ENCODE measurements at regions not wholly inside any gene's neighbourhood (a gene's known extent, or its start where the extent isn't known, plus 50 kb on each side); places are given as distances from the start of the nearest gene placed in this dataset.

DNA sequence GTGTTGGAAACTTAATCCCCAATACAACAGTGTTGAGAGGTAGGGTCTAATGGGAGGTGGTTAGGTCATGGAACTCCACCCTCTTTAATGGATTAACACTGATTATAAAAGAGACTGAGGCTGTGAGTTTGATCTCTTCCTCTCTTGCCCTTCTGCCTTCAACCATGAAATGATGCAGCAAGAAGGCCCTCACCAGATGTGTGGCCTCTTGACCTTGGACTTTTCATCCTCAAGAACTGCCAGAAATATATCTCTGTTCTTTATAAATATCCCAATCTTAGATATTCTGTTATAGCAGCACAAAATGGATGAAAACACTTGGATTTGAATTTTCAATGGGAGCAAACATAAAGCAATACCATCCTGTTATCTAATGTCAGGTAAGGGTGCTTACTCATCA, 67.6 kb downstream of the NMUR2 start:
- no peak for DNase-seq (ENCODE audit: low read depth in 2 of 2)

DNA sequence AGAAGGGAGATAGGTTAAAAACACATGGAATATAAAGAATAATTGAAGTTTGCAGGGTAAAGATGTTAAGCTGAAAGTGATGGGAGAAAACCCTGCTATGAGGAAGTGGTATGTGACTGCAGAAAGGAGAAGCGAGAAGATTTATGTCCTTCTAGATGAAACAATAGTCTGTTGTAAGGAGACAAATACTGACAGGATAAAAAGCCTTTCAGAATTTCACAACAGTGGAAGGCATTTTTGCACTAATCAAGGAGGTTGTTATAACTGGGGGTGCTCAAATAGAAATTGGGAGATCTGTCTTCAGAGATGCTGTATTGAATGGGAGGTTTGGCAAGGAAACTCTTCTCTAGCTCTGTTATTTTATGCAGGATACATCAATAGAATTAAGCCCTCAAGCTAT, 69.6 kb downstream of the NMUR2 start:
- DNase-seq (ENCODE audit: low read depth in 2 of 2) = no peak

DNA sequence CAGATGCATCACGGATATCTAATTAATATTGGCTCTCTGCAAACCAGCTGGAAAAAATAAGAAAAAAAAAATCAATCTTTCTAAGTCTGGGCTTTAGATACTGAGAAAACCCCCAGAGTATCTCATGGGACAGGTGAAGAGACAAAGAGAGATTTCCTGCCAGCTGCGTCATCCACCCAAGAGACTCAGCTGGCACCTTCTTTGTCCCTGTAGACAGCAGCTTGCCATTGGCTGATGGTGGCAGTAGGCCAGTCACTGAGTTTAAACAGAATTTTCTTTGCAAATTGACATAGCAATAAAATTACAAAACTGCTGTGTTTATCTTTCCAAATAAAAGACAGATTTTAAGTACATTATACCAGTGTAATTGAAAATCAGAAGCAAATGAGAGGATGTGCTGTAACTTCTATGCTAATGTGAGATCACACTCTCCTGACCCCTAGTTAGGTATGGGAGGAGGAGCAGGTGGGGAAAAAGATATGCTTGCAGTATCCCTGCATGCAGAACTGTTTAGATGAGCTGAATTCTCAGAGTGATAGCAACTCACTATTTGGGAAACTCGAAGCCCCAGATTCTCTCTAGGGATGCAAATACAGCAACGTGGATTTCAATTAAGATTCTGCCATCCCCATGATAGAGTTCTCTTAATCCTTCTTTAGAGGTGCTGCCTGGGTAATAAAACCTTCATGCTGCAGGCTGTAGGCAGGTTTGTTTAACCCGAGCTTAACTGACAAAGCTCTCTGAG, 72.2 kb downstream of the NMUR2 start:
- no peak for DNase-seq (ENCODE audit: low read depth in 2 of 2)

DNA sequence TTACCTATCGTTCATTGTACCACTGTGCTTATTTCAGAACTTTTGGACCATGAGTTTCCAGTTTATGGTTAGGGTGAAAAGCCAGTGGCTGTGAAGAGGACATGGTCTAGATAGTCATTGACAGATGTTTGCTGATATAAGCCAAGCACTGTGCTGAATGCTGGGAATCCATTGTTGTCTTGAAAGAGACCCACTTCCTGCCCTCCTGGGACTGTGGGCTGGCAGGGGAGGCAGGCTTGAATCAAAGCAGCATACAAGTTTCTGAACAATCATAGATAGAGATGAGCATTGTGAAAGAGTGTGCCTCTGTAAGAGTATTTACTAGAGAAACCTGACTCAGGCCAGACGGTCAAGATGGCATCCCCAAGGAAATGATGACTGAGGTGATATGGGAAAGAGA, 73.4 kb downstream of the NMUR2 start:
- DNase-seq (ENCODE audit: low read depth in 2 of 2) = no peak

GRCh38 chr5:152331006-152331405, 74.1 kb downstream of the NMUR2 start:
- no peak for DNase-seq (ENCODE audit: low read depth in 2 of 2)

DNA sequence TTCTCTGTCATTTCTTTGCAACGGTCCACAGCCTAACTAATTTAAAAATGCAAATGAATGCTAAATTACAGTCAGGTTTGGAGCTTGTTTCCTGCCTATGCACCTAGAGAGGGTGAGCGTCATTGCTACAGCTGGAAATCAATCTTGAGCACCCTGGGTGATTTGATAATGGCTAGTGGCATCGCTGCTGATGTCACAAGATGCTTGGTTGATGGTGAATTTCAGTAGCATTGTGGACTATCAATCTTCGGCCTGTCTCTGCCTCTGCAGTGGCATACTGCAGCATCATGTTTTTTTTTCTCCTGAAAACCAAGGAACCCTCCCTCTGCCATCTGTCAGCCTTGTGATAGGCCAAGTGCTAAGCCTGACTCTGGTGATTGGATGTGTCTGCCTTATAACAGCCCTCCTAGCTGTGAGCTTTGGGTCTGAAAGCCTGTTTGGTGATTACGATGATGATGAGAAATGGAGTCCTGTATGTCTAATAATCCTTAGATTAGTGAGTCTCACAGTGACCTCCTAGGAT, 75.3 kb downstream of the NMUR2 start:
- DNase-seq (ENCODE audit: low read depth in 2 of 2) = no peak

GRCh38 chr5:152329207-152329606, 75.9 kb downstream of the NMUR2 start:
- no peak for DNase-seq (ENCODE audit: low read depth in 2 of 2)

GRCh38 chr5:152315942-152316341, 89.1 kb downstream of the NMUR2 start:
- DNase-seq (ENCODE audit: low read depth in 2 of 2) = no peak

DNA sequence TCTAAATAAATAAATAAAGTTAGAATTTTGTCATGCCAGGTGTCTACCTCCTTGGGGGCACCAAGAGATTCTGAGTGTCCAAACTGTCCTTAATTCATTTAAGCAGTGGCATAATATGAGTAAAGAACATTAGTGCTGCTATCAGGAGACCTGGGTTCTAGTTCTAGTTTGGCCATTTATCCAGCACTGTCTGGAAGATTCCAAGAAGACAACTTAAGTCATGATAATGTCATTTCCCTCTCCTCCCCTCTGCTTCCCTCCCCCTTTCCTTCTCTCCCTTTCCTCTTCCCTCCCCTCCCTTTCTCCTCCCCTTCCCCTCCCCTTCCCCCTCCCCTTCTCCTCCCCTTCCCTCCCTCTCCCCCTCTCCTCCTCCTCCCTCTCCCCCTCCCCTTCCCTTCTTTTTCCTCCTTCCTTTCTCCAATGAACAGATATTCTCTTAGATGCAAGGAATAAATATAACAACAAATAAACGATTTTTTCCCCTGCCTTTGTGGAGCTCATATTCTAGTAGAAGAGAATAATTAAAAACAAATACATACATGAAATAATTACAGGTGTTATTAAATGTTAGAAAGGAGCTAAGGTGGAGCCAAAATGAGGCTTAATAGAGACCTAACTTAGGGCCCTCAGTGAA, 90.8 kb downstream of the NMUR2 start:
- DNase-seq (ENCODE audit: low read depth in 2 of 2) = no peak

- DNase-seq (ENCODE audit: low read depth in 2 of 2) = no peak
Observed at GRCh38 chr5:152309926-152310450, 95.1 kb downstream of the NMUR2 start.

- no peak for DNase-seq (ENCODE audit: low read depth in 2 of 2)
Observed at GRCh38 chr5:152306386-152306785, 98.7 kb downstream of the NMUR2 start.

GRCh38 chr5:152305525-152305924, 99.6 kb downstream of the NMUR2 start:
- no peak for DNase-seq (ENCODE audit: low read depth in 2 of 2)

DNA sequence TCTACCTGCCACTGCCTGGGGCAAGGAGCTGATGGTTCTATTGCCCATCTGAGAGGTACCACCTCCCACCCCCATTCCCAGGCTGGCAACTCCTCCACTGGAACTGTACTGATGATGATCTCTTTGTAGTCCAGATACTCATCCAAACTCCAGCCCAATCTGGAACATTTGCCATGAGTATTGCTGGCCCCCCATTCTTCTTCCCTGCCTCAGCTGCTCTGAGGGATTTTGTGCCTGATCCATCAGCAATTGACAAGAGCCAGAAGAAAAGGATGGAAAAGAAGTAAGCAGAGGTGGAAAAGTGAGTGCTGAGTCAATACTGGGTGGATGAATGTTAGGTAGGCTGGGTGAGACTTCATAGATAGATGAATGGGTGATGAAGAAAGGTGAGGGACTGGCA, 101.2 kb downstream of the NMUR2 start:
- no peak for DNase-seq (ENCODE audit: low read depth in 2 of 2)

- DNase-seq (ENCODE audit: low read depth in 2 of 2) = no peak
Observed at GRCh38 chr5:152297866-152298265, 107.2 kb downstream of the NMUR2 start.

DNA sequence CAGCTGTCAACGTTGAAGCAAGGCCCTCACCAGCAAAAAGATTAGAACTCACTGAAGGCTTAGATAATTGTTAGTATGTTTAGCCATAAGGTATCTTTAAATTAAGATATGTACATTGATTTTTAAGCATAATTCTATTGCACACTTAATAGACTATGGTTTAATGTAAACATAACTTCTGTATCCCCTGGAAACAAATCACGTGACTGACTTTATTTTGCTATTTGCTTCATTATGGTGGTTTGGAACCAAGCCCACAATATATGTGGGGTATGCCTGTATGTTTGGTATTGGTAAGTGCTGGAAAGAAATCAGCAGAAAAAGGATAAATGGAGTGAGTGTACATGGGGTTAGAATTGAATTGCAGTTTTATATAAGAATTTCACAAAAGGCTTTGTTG, 111.9 kb downstream of the NMUR2 start:
- DNase-seq (ENCODE audit: low read depth in 2 of 2) = no peak

- no peak for DNase-seq (ENCODE audit: low read depth in 2 of 2)
Observed at GRCh38 chr5:152290181-152290580, 114.9 kb downstream of the NMUR2 start.

- DNase-seq (ENCODE audit: low read depth in 2 of 2) = no peak
Observed at GRCh38 chr5:152288917-152289595, 116.0 kb downstream of the NMUR2 start.

DNA sequence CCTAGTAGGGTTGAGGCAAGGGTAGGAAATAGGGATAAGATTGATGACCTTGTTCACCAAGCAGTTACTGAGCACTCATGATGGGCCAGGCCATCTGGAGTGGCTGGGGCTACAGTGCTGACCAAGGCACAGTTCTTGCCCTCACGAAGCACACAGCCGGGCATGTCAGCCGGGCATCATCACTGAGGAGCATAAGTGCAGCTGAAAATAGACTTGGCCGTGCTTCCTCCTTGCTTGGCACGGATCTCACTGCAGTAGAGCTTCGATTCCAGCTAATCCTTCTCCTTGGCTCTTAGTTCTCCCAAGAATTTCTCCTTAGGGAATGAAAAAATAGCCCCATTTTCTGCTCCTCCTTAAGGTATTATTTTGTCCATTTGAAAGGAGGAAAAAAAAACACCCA, 116.6 kb downstream of the NMUR2 start:
- DNase-seq (ENCODE audit: low read depth in 2 of 2) = no peak

GRCh38 chr5:152285764-152286163, 119.3 kb downstream of the NMUR2 start:
- DNase-seq (ENCODE audit: low read depth in 2 of 2) = no peak

DNA sequence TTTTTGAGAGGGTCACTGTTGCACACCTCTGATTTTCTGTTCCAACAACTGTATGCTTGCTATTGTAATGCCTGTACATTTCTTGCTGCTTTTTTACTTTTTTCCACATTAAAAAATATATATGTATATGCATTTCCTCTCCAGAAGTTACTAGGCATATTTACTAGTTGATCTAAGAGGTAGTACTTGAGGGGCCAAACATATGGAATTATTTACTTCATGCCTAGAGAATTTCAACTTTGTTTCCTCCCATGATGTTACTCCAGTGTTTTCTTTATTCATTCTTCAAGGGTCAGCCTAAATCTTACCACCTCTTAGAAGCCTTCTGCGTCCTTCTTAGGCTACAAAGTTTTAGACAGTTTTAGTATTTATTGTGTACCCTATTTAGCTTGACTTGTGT, 122.7 kb downstream of the NMUR2 start:
- DNase-seq (ENCODE audit: low read depth in 2 of 2) = no peak

- DNase-seq (ENCODE audit: low read depth in 2 of 2) = no peak
Observed at GRCh38 chr5:152277936-152278335, 127.1 kb downstream of the NMUR2 start.

- DNase-seq (ENCODE audit: low read depth in 2 of 2) = no peak
Observed at GRCh38 chr5:152274224-152274623, 130.9 kb downstream of the NMUR2 start.

- DNase-seq (ENCODE audit: low read depth in 2 of 2) = no peak
Observed at GRCh38 chr5:152271420-152271819, 133.7 kb downstream of the NMUR2 start.

Data from stimulated activated CD8-positive, alpha-beta memory T cell treated with anti-CD3 and anti-CD28 coated beads, Interleukin-15, amount 100 ng/mL, for 48 hours (primary cell).